ENCODE measurements at regions not wholly inside any gene's neighbourhood (a gene's known extent, or its start where the extent isn't known, plus 50 kb on each side); places are given as distances from the start of the nearest gene placed in this dataset.

GRCh38 chr2:146939991-146940685 is 904.7 kb upstream of the ACVR2A start:
- TF ChIP-seq BACH2 (CRISPR knock-in tag; IDR thresholded peaks at IDR 0.05; ENCODE audit: borderline replicate concordance) (no peak), CSDC2 (CRISPR knock-in tag; IDR thresholded peaks at IDR 0.05) (no peak), ZNF565 (CRISPR knock-in tag; conservative IDR thresholded peaks at IDR 0.05; ENCODE audit: low read depth) (no peak), ISL1 (CRISPR knock-in tag; IDR thresholded peaks at IDR 0.05) (no peak), ZNF70 (CRISPR knock-in tag; IDR thresholded peaks at IDR 0.05) (no peak), ZNF8 (CRISPR knock-in tag; IDR thresholded peaks at IDR 0.05) (no peak), ZFP3 (CRISPR knock-in tag; IDR thresholded peaks at IDR 0.05) (no peak), SNAI2 (CRISPR knock-in tag; IDR thresholded peaks at IDR 0.05) (no peak), OSR1 (CRISPR knock-in tag; IDR thresholded peaks at IDR 0.05) (no peak), GLIS3 (CRISPR knock-in tag; IDR thresholded peaks at IDR 0.05) (no peak), ZFP30 (CRISPR knock-in tag; IDR thresholded peaks at IDR 0.05) (no peak), POU6F1 (CRISPR knock-in tag; IDR thresholded peaks at IDR 0.05; ENCODE audit: borderline replicate concordance, low read depth) (no peak), ARNTL (CRISPR knock-in tag; IDR thresholded peaks at IDR 0.05; ENCODE audit: borderline replicate concordance, low read depth) (no peak), ZC3H10 (CRISPR knock-in tag; IDR thresholded peaks at IDR 0.05) (no peak), PPARA (CRISPR knock-in tag; IDR thresholded peaks at IDR 0.05; ENCODE audit: borderline replicate concordance) (no peak), TOX (CRISPR knock-in tag; IDR thresholded peaks at IDR 0.05; ENCODE audit: borderline replicate concordance) (no peak), TCF4 (CRISPR knock-in tag; IDR thresholded peaks at IDR 0.05; ENCODE audit: borderline replicate concordance) (no peak)
- ATAC-seq = peak; percentile 85

GRCh38 chr2:146934921-146935320 is 909.9 kb upstream of the ACVR2A start:
- TF ChIP-seq ARNTL (CRISPR knock-in tag; IDR thresholded peaks at IDR 0.05; ENCODE audit: borderline replicate concordance, low read depth) (no peak), SNAI2 (CRISPR knock-in tag; IDR thresholded peaks at IDR 0.05) (no peak)
- no peak for ATAC-seq

- peak; percentile 35; the same call in 1 of the 3 replicates for ATAC-seq
- no peak for TF ChIP-seq POU6F1 (CRISPR knock-in tag; IDR thresholded peaks at IDR 0.05; ENCODE audit: borderline replicate concordance, low read depth)
- TF ChIP-seq, protein P1, sequence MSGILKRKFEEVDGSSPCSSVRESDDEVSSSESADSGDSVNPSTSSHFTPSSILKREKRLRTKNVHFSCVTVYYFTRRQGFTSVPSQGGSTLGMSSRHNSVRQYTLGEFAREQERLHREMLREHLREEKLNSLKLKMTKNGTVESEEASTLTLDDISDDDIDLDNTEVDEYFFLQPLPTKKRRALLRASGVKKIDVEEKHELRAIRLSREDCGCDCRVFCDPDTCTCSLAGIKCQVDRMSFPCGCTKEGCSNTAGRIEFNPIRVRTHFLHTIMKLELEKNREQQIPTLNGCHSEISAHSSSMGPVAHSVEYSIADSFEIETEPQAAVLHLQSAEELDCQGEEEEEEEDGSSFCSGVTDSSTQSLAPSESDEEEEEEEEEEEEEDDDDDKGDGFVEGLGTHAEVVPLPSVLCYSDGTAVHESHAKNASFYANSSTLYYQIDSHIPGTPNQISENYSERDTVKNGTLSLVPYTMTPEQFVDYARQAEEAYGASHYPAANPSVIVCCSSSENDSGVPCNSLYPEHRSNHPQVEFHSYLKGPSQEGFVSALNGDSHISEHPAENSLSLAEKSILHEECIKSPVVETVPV (CRISPR knock-in tag; IDR thresholded peaks at IDR 0.05) = no peak
- no peak for TF ChIP-seq CREB5 (CRISPR knock-in tag; IDR thresholded peaks at IDR 0.05; ENCODE audit: low read depth)
Observed at GRCh38 chr2:146931109-146931508, 913.7 kb upstream of the ACVR2A start.

DNA sequence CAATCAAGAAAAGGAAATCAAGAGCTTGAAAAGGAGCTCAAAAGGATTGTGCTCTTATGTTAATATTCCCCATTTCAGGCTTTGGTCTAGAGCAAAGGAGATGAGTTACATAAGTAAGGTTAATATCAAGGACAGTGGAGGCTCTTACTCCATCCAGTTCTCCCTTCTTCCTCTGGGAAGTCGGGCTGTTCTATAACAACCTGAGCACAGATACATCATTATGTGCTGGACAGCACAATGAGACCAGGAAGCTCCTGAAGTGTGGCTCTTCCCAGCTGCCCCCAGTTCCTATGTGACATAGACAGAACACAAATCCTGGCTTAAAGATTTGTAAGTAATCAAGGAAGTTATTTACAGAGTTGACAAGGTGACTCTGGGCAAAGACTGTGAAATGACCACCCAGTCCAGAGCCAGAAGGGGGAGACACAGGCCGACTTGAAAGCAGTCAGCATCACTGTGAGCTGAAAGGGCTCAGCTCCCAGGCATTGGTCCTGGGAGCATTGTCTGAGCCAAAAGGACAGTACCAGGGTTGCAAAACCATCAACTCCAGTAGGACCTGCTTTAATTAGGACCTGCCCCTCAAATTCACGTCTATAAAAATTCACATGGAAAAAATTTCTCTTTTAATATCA is 917.6 kb upstream of the ACVR2A start:
- peak; percentile 99 for ATAC-seq
- TF ChIP-seq ZNF565 (CRISPR knock-in tag; conservative IDR thresholded peaks at IDR 0.05; ENCODE audit: low read depth) = no peak
- TF ChIP-seq BACH2 (CRISPR knock-in tag; IDR thresholded peaks at IDR 0.05; ENCODE audit: borderline replicate concordance) = no peak
- no peak for TF ChIP-seq ZFP3 (CRISPR knock-in tag; IDR thresholded peaks at IDR 0.05)
- no peak for TF ChIP-seq ZC3H10 (CRISPR knock-in tag; IDR thresholded peaks at IDR 0.05)
- no peak for TF ChIP-seq OSR1 (CRISPR knock-in tag; IDR thresholded peaks at IDR 0.05)
- TF ChIP-seq, protein P2, sequence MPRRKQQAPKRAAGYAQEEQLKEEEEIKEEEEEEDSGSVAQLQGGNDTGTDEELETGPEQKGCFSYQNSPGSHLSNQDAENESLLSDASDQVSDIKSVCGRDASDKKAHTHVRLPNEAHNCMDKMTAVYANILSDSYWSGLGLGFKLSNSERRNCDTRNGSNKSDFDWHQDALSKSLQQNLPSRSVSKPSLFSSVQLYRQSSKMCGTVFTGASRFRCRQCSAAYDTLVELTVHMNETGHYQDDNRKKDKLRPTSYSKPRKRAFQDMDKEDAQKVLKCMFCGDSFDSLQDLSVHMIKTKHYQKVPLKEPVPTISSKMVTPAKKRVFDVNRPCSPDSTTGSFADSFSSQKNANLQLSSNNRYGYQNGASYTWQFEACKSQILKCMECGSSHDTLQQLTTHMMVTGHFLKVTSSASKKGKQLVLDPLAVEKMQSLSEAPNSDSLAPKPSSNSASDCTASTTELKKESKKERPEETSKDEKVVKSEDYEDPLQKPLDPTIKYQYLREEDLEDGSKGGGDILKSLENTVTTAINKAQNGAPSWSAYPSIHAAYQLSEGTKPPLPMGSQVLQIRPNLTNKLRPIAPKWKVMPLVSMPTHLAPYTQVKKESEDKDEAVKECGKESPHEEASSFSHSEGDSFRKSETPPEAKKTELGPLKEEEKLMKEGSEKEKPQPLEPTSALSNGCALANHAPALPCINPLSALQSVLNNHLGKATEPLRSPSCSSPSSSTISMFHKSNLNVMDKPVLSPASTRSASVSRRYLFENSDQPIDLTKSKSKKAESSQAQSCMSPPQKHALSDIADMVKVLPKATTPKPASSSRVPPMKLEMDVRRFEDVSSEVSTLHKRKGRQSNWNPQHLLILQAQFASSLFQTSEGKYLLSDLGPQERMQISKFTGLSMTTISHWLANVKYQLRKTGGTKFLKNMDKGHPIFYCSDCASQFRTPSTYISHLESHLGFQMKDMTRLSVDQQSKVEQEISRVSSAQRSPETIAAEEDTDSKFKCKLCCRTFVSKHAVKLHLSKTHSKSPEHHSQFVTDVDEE (CRISPR knock-in tag; IDR thresholded peaks at IDR 0.05) = no peak
- no peak for TF ChIP-seq ZNF8 (CRISPR knock-in tag; IDR thresholded peaks at IDR 0.05)
- TF ChIP-seq CSDC2 (CRISPR knock-in tag; IDR thresholded peaks at IDR 0.05) = no peak
- TF ChIP-seq RARB (CRISPR knock-in tag; IDR thresholded peaks at IDR 0.05) = no peak
- no peak for TF ChIP-seq ZNF70 (CRISPR knock-in tag; IDR thresholded peaks at IDR 0.05)
- no peak for TF ChIP-seq PPARA (CRISPR knock-in tag; IDR thresholded peaks at IDR 0.05; ENCODE audit: borderline replicate concordance)
- no peak for TF ChIP-seq POU6F1 (CRISPR knock-in tag; IDR thresholded peaks at IDR 0.05; ENCODE audit: borderline replicate concordance, low read depth)
- no peak for TF ChIP-seq TCF4 (CRISPR knock-in tag; IDR thresholded peaks at IDR 0.05; ENCODE audit: borderline replicate concordance)
